ENCODE measurements at regions not wholly inside any gene's neighbourhood (a gene's known extent, or its start where the extent isn't known, plus 50 kb on each side); places are given as distances from the start of the nearest gene placed in this dataset.

DNA sequence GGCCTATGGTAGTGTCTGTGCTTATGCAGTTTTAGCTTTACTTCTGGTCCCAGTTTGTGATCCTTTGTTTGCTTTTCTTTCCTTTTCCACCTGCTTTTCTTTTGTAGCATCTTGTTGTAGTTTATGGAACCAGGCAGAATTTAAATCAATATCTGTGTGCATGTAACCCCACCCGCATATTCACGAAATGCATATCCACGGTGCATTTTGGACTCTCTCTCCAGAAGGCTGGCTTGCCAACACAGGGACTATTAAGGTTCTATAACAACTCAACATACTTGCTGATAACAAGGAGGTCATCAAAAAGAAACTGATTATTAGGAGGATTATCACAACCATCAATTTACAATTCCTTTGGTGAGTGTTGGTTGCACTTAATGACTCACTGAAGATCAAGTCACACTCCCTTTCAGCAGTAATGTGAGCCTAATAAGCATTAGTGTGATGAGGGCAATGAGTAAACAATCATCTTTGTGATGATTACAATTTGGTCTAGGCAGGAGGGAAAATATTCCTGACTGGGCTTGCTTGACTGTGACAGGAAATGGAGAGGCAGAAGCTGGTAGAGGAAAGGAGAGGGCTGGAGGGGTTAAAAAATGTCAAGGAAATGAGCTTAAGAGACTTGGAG is 378.6 kb downstream of the REEP3 start:
- no TSS peak for BruUV-seq (replicated peaks)
- no peak overlapping the region for H3K27ac ChIP-seq (ENCODE audit: low read depth, low read length, poor library complexity, severe bottlenecking)
- CTCF ChIA-PET = no interaction called here
- intact Hi-C loops (cut with micrococcal nuclease; ENCODE audit: unreplicated experiment) = no loop called here
- peaks cover 5% of the 10 kb centered on the region for H3K4me1 ChIP-seq (ENCODE audit: insufficient read depth, low read length, poor library complexity, severe bottlenecking)
- no peaks in the 10 kb centered on the region for H3K9me3 ChIP-seq (ENCODE audit: low read depth, low read length, poor library complexity, severe bottlenecking)
- H3K27me3 ChIP-seq (replicated peaks; ENCODE audit: insufficient read depth, low read depth, low read length, poor library complexity) = no peaks in the 10 kb centered on the region
- H3K4me3 ChIP-seq (ENCODE audit: low read depth, low read length, poor library complexity, severe bottlenecking) = no peak overlapping the region
- TF ChIP-seq, protein P1, sequence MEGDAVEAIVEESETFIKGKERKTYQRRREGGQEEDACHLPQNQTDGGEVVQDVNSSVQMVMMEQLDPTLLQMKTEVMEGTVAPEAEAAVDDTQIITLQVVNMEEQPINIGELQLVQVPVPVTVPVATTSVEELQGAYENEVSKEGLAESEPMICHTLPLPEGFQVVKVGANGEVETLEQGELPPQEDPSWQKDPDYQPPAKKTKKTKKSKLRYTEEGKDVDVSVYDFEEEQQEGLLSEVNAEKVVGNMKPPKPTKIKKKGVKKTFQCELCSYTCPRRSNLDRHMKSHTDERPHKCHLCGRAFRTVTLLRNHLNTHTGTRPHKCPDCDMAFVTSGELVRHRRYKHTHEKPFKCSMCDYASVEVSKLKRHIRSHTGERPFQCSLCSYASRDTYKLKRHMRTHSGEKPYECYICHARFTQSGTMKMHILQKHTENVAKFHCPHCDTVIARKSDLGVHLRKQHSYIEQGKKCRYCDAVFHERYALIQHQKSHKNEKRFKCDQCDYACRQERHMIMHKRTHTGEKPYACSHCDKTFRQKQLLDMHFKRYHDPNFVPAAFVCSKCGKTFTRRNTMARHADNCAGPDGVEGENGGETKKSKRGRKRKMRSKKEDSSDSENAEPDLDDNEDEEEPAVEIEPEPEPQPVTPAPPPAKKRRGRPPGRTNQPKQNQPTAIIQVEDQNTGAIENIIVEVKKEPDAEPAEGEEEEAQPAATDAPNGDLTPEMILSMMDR (conservative IDR thresholded peaks at IDR 0.05; ENCODE audit: low read depth, low read length) = no peak
- TF ChIP-seq EZH2 (IDR thresholded peaks at IDR 0.05; ENCODE audit: borderline replicate concordance, low read depth, low read length, poor library complexity, severe bottlenecking) = no peak
- DNase-seq (ENCODE audit: low spot score) = no peak
- no peaks in the 10 kb centered on the region for H3K36me3 ChIP-seq (ENCODE audit: insufficient read depth, low read length, poor library complexity, severe bottlenecking)
- POLR2A ChIA-PET (ENCODE audit: low non-redundant PET) = no interaction called here

DNA sequence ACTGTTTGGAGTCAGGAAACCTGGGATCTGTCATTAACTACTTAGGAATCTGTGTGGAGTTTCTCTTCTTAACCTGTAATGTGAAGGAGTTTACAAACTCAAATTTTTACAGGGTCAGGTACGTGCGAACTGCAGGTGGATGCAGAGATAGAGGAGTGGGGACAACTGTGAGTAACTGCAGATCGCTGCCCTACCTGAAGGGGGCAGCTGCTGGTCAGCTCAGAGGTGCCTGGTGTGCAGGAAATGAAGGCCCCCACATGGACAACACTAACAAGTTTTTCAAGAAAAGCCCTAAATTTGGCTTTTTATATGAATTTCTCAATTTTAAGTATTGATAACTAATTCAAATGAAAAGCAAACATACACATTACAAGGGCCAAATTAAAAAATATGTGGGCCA is 380.0 kb downstream of the REEP3 start:
- POLR2A ChIA-PET (ENCODE audit: low non-redundant PET) = no interaction called here
- DNase-seq (ENCODE audit: low spot score) = no peak

DNA sequence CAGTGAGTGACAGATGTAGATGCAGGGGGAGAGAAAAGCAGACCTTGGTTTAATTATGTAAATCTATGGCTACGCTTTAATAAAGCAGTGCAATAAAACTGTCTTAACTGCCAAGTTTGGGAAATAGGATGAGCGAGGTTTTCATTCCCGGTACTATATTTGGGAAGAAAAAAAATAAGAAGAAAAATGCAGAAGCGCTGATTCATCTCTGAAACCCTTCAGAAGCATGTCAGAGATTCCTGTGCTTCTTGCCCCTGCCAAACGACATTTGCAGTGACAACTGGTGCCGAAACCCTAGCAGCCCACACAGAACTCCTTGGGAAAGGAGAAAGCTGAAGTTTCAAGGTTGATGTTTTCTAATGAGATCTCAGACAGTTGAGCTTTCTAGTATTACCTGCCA is 380.7 kb downstream of the REEP3 start:
- no TSS peak for BruUV-seq (replicated peaks)
- H3K27me3 ChIP-seq (replicated peaks; ENCODE audit: insufficient read depth, low read depth, low read length, poor library complexity) = no peaks in the 10 kb centered on the region
- POLR2A ChIA-PET (ENCODE audit: low non-redundant PET) = no interaction called here
- H3K4me1 ChIP-seq (ENCODE audit: insufficient read depth, low read length, poor library complexity, severe bottlenecking) = peaks cover 5% of the 10 kb centered on the region
- no peaks in the 10 kb centered on the region for H3K36me3 ChIP-seq (ENCODE audit: insufficient read depth, low read length, poor library complexity, severe bottlenecking)
- intact Hi-C loops (cut with micrococcal nuclease; ENCODE audit: unreplicated experiment) = no loop called here
- peak; percentile 7 for DNase-seq (ENCODE audit: low spot score)
- no peak for TF ChIP-seq EZH2 (IDR thresholded peaks at IDR 0.05; ENCODE audit: borderline replicate concordance, low read depth, low read length, poor library complexity, severe bottlenecking)
- TF ChIP-seq, protein P1 (conservative IDR thresholded peaks at IDR 0.05; ENCODE audit: low read depth, low read length) = no peak
- H3K27ac ChIP-seq (ENCODE audit: low read depth, low read length, poor library complexity, severe bottlenecking) = no peak overlapping the region
- H3K9me3 ChIP-seq (ENCODE audit: low read depth, low read length, poor library complexity, severe bottlenecking) = no peaks in the 10 kb centered on the region
- H3K4me3 ChIP-seq (ENCODE audit: low read depth, low read length, poor library complexity, severe bottlenecking) = no peak overlapping the region
- CTCF ChIA-PET = no interaction called here

More for the DNA sequence above, 380.0 kb downstream of the REEP3 start:
- Histone ChIP-seq H3K27ac (ENCODE audit: low read depth, low read length, poor library complexity, severe bottlenecking) (no peak overlapping the region), H3K4me3 (ENCODE audit: low read depth, low read length, poor library complexity, severe bottlenecking) (no peak overlapping the region), H3K36me3 (ENCODE audit: insufficient read depth, low read length, poor library complexity, severe bottlenecking) (no peaks in the 10 kb centered on the region), H3K27me3 (replicated peaks; ENCODE audit: insufficient read depth, low read depth, low read length, poor library complexity) (no peaks in the 10 kb centered on the region), H3K9me3 (ENCODE audit: low read depth, low read length, poor library complexity, severe bottlenecking) (no peaks in the 10 kb centered on the region), H3K4me1 (ENCODE audit: insufficient read depth, low read length, poor library complexity, severe bottlenecking) (peaks cover 5% of the 10 kb centered on the region)
- intact Hi-C loops (cut with micrococcal nuclease; ENCODE audit: unreplicated experiment) = no loop called here
- no TSS peak for BruUV-seq (replicated peaks)
- TF ChIP-seq, protein P1 (conservative IDR thresholded peaks at IDR 0.05; ENCODE audit: low read depth, low read length) = peak; percentile 51
- TF ChIP-seq EZH2 (IDR thresholded peaks at IDR 0.05; ENCODE audit: borderline replicate concordance, low read depth, low read length, poor library complexity, severe bottlenecking) = no peak
- CTCF ChIA-PET = no interaction called here

All from A673 (cell line).